ENCODE measurements at regions not wholly inside any gene's neighbourhood (a gene's known extent, or its start where the extent isn't known, plus 50 kb on each side); places are given as distances from the start of the nearest gene placed in this dataset.
"Not testable (repeated sequence)": the region's sequence is repeated elsewhere in the genome, so short reads cannot be mapped to it uniquely, and the experiment has no call there.

DNA sequence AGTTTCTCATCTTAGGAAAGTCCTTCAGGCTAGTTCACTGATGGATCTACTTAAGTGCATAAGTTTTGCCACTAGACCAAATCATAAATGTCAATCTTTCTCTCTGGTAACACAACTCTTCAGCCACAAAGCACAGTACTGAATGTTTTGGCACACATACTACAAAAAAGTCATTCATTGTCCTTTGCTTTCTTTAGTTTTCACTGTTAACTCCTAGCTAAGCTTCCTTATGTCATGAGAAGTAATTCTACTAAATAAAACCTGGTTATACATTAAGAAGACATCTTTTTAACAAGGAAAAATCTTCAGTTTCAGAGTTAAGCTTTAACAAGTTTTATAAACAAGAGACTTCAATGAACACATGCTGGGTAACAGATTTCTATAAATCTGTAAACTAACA, 379.2 kb upstream of the NFIA start:
- no peak for DNase-seq

DNA sequence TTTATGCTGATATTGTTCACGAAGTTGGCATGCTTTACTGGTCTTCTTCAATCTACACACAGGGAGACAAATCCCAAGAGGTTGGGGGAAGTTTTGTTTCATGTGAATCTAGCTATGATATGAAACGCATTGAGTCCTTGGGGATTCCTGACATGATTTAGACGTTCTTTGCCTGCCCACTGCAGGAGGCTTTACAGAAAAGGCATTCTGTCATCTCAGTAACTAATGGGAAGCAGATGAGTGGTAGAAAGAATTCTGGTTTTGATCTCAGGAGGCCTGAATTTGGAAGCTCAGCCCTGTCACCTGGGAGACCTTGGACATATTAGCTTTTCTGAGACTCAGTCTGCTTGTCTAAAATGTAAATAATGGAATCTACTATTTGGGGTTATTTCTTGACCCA, 383.0 kb upstream of the NFIA start:
- DNase-seq, result no peak

DNA sequence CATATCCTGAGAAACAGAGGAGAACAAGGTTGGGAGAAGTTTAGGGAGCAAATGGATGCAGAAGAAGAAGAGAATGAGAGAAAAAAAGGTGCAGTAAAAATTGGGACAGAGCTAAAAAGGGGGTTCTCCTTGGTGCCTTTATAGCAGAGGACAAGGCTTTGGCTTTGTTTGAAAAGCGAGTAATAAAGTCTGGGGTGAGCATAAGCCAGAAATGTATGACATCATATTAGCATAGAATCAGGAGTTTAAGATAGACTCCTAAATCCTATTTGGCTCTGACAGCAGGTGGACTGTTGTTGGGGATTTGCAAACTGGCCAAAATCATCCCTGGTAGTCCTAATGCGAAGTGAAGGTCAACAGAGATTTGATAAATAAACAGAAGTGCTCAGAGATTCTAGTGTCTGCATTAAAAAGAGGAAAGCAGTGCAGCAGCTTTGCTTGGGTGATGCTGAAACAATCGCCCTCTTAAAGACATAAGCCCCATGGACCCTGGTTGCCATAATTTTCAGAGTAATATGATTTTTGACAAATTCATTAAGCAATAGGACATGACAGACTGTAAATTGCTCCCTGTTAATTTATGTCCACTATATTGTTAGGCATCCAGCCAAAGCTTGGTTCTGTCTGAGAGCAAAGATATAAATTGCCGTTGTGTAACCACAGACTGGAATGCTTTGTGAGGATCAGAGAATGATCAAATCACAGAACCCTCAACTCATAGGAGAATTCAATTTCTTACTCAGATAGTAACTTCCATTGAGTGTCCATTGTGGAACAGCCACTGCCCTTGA, 385.0 kb upstream of the NFIA start:
- no peak for DNase-seq

GRCh38 chr1:60696512-60696911, 385.8 kb upstream of the NFIA start:
- DNase-seq, result no peak

DNA sequence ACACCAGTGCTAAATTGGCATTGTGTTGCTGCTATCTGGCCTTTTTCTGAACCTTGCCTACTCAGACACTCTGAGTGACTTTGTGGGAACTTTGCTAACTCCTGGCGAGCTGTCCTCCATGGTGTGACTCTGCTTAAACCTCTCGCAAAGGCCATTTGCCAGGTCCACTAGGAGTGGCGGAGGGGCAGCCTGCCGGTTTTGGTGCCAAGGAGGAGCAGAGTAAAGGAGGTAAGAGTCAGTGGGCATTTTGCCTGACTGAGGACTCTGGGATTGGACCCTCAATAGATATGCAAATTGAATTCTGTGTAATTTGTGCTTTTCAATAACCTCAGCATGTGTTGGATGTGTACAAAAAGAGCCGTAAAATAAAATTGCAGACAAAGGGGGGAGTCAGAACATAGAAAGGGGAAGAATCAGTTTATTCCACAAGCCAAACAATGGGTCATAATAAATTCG, 386.6 kb upstream of the NFIA start:
- no peak for DNase-seq

DNA sequence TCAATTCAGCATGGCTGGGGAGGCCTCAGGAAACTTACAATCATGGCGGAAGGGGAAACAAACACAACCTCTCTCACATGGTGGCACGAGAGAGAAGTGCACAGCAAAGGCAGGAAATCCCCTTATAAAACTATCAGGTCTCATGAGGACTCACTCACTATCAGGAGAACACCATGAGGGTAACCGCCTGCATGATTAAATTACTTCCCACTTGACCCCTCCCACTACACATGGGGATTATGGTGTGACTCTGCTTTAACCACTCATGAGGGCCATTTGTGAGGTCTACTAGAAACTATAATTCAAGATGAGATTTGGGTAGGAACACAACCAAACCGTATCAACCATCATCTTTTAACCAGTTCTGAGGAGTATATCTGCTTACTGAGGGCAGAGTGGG, 387.4 kb upstream of the NFIA start:
- DNase-seq, result no peak

DNA sequence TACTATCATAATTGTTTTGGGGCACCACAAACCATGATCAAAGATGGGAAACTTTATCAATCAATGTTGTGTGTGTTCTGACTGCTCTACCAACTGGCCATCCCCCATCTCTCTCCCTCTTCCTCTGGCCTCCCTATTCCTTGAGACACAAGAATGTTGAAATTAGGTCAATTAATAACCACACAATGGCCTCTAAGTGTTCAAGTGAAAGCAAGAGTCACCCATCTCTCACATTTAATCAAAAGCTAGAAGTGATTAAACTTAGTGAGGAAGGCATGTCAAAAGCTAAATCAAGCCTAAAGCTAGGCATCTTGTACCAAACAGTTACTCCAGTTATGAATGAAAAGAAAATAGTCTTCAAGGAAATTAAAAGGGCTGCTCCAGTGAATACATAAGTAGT, 390.3 kb upstream of the NFIA start:
- DNase-seq, result no peak

DNA sequence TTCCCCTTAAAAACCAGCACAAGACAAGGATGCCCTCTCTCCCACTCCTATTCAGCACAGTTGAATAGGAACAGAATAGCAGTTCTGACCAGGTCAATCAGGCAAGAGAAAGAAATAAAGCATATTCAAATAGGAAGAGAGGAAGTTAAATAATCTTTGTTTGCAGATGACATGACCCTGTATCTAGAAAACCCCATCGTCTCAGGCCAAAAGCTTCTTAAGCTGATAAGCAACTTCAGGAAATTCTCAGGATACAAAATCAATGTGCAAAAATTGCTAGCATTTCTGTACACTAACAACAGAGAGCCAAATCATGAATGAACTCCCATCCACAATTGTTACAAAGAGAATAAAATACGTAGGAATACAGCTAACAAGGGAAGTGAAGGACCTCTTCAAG, 394.1 kb upstream of the NFIA start:
- not testable (repeated sequence) for DNase-seq

DNA sequence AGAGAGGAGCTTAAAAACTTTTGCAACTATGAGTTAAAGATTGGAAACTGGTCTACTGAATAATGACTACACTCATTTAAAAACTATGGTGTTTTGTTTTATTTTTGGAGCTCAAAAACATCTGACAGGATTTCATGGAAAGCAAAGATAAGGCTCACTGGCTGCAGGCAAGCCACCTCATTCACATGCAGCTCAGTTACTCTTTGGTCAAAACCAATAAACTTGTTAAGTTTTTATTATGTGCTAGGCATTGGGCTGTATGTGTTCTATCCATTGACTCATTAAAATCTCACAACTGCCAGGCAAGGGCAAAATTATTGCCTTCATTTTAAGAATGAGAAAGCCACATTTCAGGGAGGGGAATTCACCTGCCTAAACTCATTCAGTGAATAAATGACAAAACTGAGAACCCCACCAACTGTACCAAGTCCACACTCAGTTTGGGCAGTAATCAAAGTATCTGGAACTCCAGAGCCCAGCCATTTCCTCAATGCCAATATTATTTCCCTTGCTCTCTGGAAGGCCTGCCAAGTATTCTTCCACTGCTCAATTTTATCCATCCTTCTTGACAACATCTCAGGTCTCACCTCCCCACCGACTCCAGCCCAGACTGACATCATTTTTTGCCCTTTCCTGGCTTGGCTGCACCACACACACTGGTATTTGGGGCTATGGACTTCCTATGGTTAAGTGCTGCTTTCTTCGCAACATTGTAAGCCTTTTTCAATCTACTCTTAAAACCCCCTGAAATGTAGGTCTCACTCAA, 401.1 kb upstream of the NFIA start:
- DNase-seq, result no peak

GRCh38 chr1:60679524-60680375, 402.6 kb upstream of the NFIA start:
- DNase-seq, result no peak

GRCh38 chr1:60678802-60679201, 403.6 kb upstream of the NFIA start:
- no peak for DNase-seq

- no peak for DNase-seq
Observed at GRCh38 chr1:60678391-60678790, 404.0 kb upstream of the NFIA start.

- no peak for DNase-seq
Observed at GRCh38 chr1:60672449-60672848, 409.9 kb upstream of the NFIA start.

DNA sequence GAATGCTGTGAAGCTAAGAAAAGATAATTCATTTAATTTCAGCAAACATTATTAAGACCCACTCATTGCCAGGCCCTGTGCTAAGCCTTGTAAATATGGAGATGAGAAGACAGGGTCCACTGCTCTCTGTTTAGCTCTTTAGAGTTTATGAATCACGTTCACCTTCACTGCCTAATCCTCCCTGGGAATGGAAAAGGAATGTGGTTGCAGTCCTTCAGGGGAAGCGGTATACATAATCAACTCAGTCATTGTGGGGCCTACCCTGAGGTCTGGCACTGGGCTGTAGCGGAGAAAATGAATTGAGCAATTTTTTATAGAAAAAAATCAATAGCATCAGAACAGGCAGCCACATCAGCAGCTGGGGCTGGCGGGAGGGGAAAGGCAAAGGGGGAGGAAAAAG, 412.1 kb upstream of the NFIA start:
- no peak for DNase-seq

- no peak for DNase-seq
Observed at GRCh38 chr1:60668585-60668984, 413.8 kb upstream of the NFIA start.

- no peak for DNase-seq
Observed at GRCh38 chr1:60665311-60665710, 417.1 kb upstream of the NFIA start.

DNA sequence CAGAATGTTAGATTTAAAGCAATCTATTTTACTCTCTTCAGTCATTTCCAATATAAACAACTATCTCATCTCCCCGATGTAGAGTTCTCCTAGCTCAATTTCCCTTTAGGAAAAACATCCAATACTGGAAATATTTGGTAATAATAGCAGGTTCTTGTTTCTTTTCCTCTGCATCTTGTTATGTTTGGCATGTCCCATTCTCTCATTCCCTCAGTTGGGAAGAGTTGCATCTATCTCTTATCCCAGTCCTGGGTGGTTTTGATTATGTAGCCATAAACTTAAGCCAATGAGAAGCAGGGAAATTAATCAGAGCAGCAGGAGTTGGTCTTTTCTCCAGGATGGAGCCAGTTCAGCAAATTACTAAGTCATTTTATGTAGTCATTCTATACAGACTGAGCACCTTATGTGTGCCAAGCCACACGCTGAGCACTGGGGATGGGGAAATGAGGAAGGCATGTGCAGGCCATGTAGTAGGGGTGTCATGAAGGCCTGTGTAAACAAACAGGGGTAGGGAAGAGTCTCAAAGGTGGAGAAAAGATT, 418.2 kb upstream of the NFIA start:
- DNase-seq, result no peak

GRCh38 chr1:60662486-60663044, 419.8 kb upstream of the NFIA start:
- no peak for DNase-seq

GRCh38 chr1:60657926-60658325, 424.4 kb upstream of the NFIA start:
- no peak for DNase-seq

GRCh38 chr1:60655679-60656355, 426.5 kb upstream of the NFIA start:
- no peak for DNase-seq

GRCh38 chr1:60640033-60640551, 442.3 kb upstream of the NFIA start:
- DNase-seq, result not testable (repeated sequence)

DNA sequence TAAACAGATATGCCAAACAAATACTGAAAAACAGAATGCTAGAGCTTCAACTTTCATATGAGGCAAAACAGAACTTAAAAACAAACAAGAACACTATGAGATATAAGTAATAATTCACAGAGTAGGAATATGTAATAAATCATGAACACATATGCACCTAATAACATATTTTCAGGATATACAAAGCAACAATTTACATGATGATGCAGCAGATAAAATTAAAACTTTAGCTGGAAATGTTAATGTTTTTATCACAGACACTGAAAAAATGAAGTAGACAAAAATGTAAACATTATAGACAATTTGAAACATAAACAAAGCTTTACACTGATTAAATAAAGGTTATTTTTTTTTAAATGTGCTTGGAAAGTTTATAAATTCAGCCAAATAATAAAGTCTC, 443.1 kb upstream of the NFIA start:
- DNase-seq, result no peak
